Keratinocyte (primary cell): ENCODE measurements at regions not wholly inside any gene's neighbourhood (a gene's known extent, or its start where the extent isn't known, plus 50 kb on each side); places are given as distances from the start of the nearest gene placed in this dataset.
"Not testable (repeated sequence)": the region's sequence is repeated elsewhere in the genome, so short reads cannot be mapped to it uniquely, and the experiment has no call there.

Experiments
- DNase-seq: peaks from one replicate; pipeline ENCODE4 v3.0.0-alpha.2; 2011; ENCODE audit warnings: low read depth, missing footprints, low spot score
- FAIRE-seq: peaks from 2 replicates; lab custom pipeline; 2011; peaks lifted over from hg19 to GRCh38; lab: Jason Lieb, UNC
- H2AFZ ChIP-seq: 2 replicates; pipeline ENCODE4 v1.6.0; 2012; ENCODE audit warnings: low read length, control low read depth, inconsistent platforms; ENCODE audit not compliant: control insufficient read depth
- H3K27ac ChIP-seq: 2 replicates; pipeline ENCODE4 v1.5.1; 2011; ENCODE audit warnings: low read length; ENCODE audit not compliant: control insufficient read depth, insufficient read depth
- H3K27me3 ChIP-seq: 3 replicates; pipeline ENCODE4 v1.6.0; 2011; ENCODE audit warnings: low read length; ENCODE audit not compliant: control insufficient read depth, insufficient read depth; ENCODE audit errors: extremely low read depth
- H3K36me3 ChIP-seq, 2 experiments: 2 replicates in 1 of 2; 3 replicates in 1 of 2; pipeline ENCODE4 v1.5.1; 2011; ENCODE audit warnings: low read length in 2 of 2, mild to moderate bottlenecking in 1 of 2; ENCODE audit not compliant: control insufficient read depth in 2 of 2, insufficient read depth in 2 of 2; ENCODE audit errors: extremely low read depth in 1 of 2
- H3K4me1 ChIP-seq: 3 replicates; pipeline ENCODE4 v1.5.1; 2011; ENCODE audit warnings: low read length; ENCODE audit not compliant: control insufficient read depth, insufficient read depth; ENCODE audit errors: extremely low read depth
- H3K4me2 ChIP-seq: 3 replicates; pipeline ENCODE4 v1.6.0; 2011; ENCODE audit warnings: low read depth, low read length; ENCODE audit not compliant: control insufficient read depth, insufficient read depth; ENCODE audit errors: extremely low read depth
- H3K4me3 ChIP-seq, 3 experiments: fragments of 200-600 bp in 1 of 3; sonication (generic) in 1 of 3; 2 replicates in 2 of 3; 3 replicates in 1 of 3; pipeline ENCODE4 v1.5.1; 2011 to 2016; ENCODE audit warnings: low read length in 3 of 3, mild to moderate bottlenecking in 3 of 3, control low read depth in 2 of 3, inconsistent platforms in 1 of 3, low read depth in 1 of 3, mixed read lengths in 1 of 3, mixed run types in 1 of 3, moderate library complexity in 1 of 3; ENCODE audit not compliant: control insufficient read depth in 2 of 3, insufficient read depth in 2 of 3; ENCODE audit errors: extremely low read depth in 1 of 3
- H3K79me2 ChIP-seq: 2 replicates; pipeline ENCODE4 v1.6.0; 2012; ENCODE audit warnings: low read length; ENCODE audit not compliant: control insufficient read depth, insufficient read depth
- H3K9ac ChIP-seq: 3 replicates; pipeline ENCODE4 v1.6.0; 2011; ENCODE audit warnings: low read length; ENCODE audit not compliant: control insufficient read depth, insufficient read depth; ENCODE audit errors: extremely low read depth
- H3K9me1 ChIP-seq: 3 replicates; pipeline ENCODE4 v1.6.0; 2011; ENCODE audit warnings: low read length; ENCODE audit not compliant: control insufficient read depth, insufficient read depth; ENCODE audit errors: extremely low read depth
- H3K9me3 ChIP-seq: 2 replicates; pipeline ENCODE4 v1.5.1; 2012; ENCODE audit warnings: low read depth, low read length; ENCODE audit not compliant: control insufficient read depth
- H4K20me1 ChIP-seq: 3 replicates; pipeline ENCODE4 v1.6.0; 2011; ENCODE audit warnings: low read length; ENCODE audit not compliant: control insufficient read depth, insufficient read depth; ENCODE audit errors: extremely low read depth
- EZH2 ChIP-seq: IDR thresholded peaks from one replicate; pipeline ENCODE4 v1.6.1; 2012; ENCODE audit warnings: inconsistent platforms, mild to moderate bottlenecking, low read length, moderate library complexity
- dilution Hi-C: fragments of 300-500 bp; cut with MboI; formaldehyde crosslinking; loops from one replicate; pipeline ENCODE4 v1.7.0; 2020; ENCODE audit warnings: low sequenced_read_pairs; ENCODE audit not compliant: extremely low pct_ligation_motif_present

GRCh38 chr16:60363566-60363965, 1629.5 kb upstream of the GOT2 start:
- no peak for DNase-seq

GRCh38 chr16:60359866-60360265, 1625.8 kb upstream of the GOT2 start:
- H3K36me3 ChIP-seq, H3K9ac ChIP-seq, H3K79me2 ChIP-seq, H3K9me1 ChIP-seq, FAIRE-seq, H3K27me3 ChIP-seq, dilution Hi-C loops, H2AFZ ChIP-seq, H3K4me2 ChIP-seq, H3K4me3 ChIP-seq, DNase-seq, H3K27ac ChIP-seq, H3K4me1 ChIP-seq, H4K20me1 ChIP-seq, H3K9me3 ChIP-seq: not testable (repeated sequence)

More at GRCh38 chr16:60363566-60363965, 1629.5 kb upstream of the GOT2 start:
- TF ChIP-seq EZH2, result no peak
- H3K4me2 ChIP-seq, result no peak overlapping the region
- H3K27me3 ChIP-seq, result no peaks in the 10 kb centered on the region
- no peaks in the 10 kb centered on the region for H3K79me2 ChIP-seq
- H3K9me3 ChIP-seq, result no peaks in the 10 kb centered on the region
- no peak overlapping the region for H3K9ac ChIP-seq
- H2AFZ ChIP-seq, result no peak overlapping the region
- H3K4me3 ChIP-seq, result no peak overlapping the region
- H3K4me1 ChIP-seq, result no peaks in the 10 kb centered on the region
- H3K36me3 ChIP-seq, result no peaks in the 10 kb centered on the region
- no peaks in the 10 kb centered on the region for H4K20me1 ChIP-seq
- no peak overlapping the region for H3K27ac ChIP-seq
- H3K9me1 ChIP-seq, result no peaks in the 10 kb centered on the region
- no peak for FAIRE-seq
- dilution Hi-C loops, result no loop called here

DNA sequence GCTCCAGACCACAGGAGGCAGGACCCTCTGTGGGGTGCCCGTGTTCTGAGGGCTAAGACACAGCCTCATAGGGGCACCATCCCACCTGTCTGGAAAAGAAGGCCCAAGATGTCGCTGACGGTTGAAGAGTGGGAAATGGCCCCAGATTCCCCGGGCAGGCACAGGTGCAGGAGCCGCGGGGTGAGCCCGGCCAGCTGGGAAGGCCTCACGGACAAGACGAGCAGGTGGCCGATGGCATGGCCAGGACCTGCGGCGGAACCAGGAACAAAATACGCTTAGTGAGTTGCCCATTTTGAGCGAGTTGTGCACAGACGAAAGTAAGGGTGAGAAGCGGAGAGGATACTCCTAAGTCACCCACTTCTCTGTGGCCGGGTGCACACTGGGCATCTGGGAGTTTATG, 1625.3 kb upstream of the GOT2 start:
- FAIRE-seq, H3K9me3 ChIP-seq, DNase-seq, H3K79me2 ChIP-seq, H3K9me1 ChIP-seq, H3K27ac ChIP-seq, H3K9ac ChIP-seq, H3K4me1 ChIP-seq, dilution Hi-C loops, H3K4me2 ChIP-seq, H2AFZ ChIP-seq, H3K27me3 ChIP-seq, H3K4me3 ChIP-seq, H3K36me3 ChIP-seq, H4K20me1 ChIP-seq: not testable (repeated sequence)

GRCh38 chr16:60357876-60358522, 1623.9 kb upstream of the GOT2 start:
- H3K9me1 ChIP-seq, H3K9me3 ChIP-seq, H4K20me1 ChIP-seq, H3K9ac ChIP-seq, H3K27me3 ChIP-seq, H3K4me3 ChIP-seq, H3K4me2 ChIP-seq, H3K36me3 ChIP-seq, H3K79me2 ChIP-seq, H3K4me1 ChIP-seq, dilution Hi-C loops, FAIRE-seq, H3K27ac ChIP-seq, DNase-seq, H2AFZ ChIP-seq: not testable (repeated sequence)
